HL-60 (cell line): ENCODE measurements at regions not wholly inside any gene's neighbourhood (a gene's known extent, or its start where the extent isn't known, plus 50 kb on each side); places are given as distances from the start of the nearest gene placed in this dataset.

Experiments used
- GABPA ChIP-seq: IDR thresholded peaks from 2 replicates; pipeline ENCODE4 v1.6.1; 2012; ENCODE audit warnings: low read depth
- POLR2AphosphoS5 ChIP-seq: IDR thresholded peaks from 2 replicates; pipeline ENCODE4 v1.6.1; 2012; ENCODE audit warnings: low read depth
- SPI1 ChIP-seq: IDR thresholded peaks from 2 replicates; pipeline ENCODE4 v1.6.1; 2012; ENCODE audit warnings: low read depth, mild to moderate bottlenecking, borderline replicate concordance
- TF ChIP-seq, protein P1 (sequence below): IDR thresholded peaks from one replicate; pipeline ENCODE4 v1.5.1; 2011; ENCODE audit warnings: low read length, control low read depth, inconsistent platforms; ENCODE audit not compliant: insufficient read depth
- TF ChIP-seq, protein P2 (sequence below): IDR thresholded peaks from 2 replicates; pipeline ENCODE4 v1.6.1; 2012; ENCODE audit warnings: low read depth; ENCODE audit not compliant: insufficient replicate concordance

DNA sequence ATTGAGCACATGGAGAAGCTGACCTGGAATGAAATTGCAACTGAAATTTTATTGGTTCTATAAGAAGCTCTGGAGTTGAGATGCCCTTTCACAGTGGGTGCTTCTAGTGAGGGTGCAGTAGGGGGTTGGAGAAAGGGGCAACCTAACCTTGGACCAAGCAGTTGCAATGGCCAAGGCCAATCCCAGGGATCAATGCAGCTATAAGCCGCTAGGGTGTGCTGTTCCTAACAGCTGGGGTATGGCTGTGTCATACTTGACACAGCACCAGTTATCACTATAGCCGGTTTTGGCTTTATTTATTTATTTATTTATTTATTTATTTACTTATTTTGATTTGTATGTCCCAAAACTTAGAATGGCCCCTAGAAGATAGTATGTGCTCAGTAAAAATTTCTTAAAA is 505.9 kb downstream of the FLRT2 start:
- TF ChIP-seq, protein P1, sequence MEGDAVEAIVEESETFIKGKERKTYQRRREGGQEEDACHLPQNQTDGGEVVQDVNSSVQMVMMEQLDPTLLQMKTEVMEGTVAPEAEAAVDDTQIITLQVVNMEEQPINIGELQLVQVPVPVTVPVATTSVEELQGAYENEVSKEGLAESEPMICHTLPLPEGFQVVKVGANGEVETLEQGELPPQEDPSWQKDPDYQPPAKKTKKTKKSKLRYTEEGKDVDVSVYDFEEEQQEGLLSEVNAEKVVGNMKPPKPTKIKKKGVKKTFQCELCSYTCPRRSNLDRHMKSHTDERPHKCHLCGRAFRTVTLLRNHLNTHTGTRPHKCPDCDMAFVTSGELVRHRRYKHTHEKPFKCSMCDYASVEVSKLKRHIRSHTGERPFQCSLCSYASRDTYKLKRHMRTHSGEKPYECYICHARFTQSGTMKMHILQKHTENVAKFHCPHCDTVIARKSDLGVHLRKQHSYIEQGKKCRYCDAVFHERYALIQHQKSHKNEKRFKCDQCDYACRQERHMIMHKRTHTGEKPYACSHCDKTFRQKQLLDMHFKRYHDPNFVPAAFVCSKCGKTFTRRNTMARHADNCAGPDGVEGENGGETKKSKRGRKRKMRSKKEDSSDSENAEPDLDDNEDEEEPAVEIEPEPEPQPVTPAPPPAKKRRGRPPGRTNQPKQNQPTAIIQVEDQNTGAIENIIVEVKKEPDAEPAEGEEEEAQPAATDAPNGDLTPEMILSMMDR, result peak; percentile 54
- TF ChIP-seq POLR2AphosphoS5 (no peak), GABPA (no peak), SPI1 (no peak)
- TF ChIP-seq, protein P2, sequence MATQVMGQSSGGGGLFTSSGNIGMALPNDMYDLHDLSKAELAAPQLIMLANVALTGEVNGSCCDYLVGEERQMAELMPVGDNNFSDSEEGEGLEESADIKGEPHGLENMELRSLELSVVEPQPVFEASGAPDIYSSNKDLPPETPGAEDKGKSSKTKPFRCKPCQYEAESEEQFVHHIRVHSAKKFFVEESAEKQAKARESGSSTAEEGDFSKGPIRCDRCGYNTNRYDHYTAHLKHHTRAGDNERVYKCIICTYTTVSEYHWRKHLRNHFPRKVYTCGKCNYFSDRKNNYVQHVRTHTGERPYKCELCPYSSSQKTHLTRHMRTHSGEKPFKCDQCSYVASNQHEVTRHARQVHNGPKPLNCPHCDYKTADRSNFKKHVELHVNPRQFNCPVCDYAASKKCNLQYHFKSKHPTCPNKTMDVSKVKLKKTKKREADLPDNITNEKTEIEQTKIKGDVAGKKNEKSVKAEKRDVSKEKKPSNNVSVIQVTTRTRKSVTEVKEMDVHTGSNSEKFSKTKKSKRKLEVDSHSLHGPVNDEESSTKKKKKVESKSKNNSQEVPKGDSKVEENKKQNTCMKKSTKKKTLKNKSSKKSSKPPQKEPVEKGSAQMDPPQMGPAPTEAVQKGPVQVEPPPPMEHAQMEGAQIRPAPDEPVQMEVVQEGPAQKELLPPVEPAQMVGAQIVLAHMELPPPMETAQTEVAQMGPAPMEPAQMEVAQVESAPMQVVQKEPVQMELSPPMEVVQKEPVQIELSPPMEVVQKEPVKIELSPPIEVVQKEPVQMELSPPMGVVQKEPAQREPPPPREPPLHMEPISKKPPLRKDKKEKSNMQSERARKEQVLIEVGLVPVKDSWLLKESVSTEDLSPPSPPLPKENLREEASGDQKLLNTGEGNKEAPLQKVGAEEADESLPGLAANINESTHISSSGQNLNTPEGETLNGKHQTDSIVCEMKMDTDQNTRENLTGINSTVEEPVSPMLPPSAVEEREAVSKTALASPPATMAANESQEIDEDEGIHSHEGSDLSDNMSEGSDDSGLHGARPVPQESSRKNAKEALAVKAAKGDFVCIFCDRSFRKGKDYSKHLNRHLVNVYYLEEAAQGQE, result no peak
